GM19372 (cell line): ENCODE measurements at regions not wholly inside any gene's neighbourhood (a gene's known extent, or its start where the extent isn't known, plus 50 kb on each side); places are given as distances from the start of the nearest gene placed in this dataset.

Experiments used
- ATAC-seq: cut with Tn5 transposase; IDR thresholded peaks from one replicate; pipeline ENCODE4 v1.9.1; 2021; ENCODE audit warnings: mild to moderate bottlenecking, low read depth, moderate library complexity; ENCODE audit not compliant: unreplicated experiment

- no peak for ATAC-seq
Observed at GRCh38 chr5:68446070-68446357, 230.5 kb downstream of the PIK3R1 start.

GRCh38 chr5:68446487-68446894 lies 230.9 kb downstream of the PIK3R1 start:
- peak; percentile 83 for ATAC-seq

- no peak for ATAC-seq
Observed at GRCh38 chr5:68447136-68447929, 231.8 kb downstream of the PIK3R1 start.

GRCh38 chr5:68449380-68449779 lies 233.8 kb downstream of the PIK3R1 start:
- ATAC-seq: no peak

GRCh38 chr5:68450245-68450852 lies 234.8 kb downstream of the PIK3R1 start:
- ATAC-seq: no peak

- no peak for ATAC-seq
Observed at GRCh38 chr5:68452286-68452685, 236.7 kb downstream of the PIK3R1 start.

- no peak for ATAC-seq
Observed at GRCh38 chr5:68454172-68454571, 238.6 kb downstream of the PIK3R1 start.

- no peak for ATAC-seq
Observed at GRCh38 chr5:68454766-68455165, 239.2 kb downstream of the PIK3R1 start.

GRCh38 chr5:68455216-68455615 lies 239.7 kb downstream of the PIK3R1 start:
- ATAC-seq: no peak

GRCh38 chr5:68456756-68457217 lies 241.2 kb downstream of the PIK3R1 start:
- no peak for ATAC-seq

- ATAC-seq: no peak
Observed at GRCh38 chr5:68457285-68457684, 241.7 kb downstream of the PIK3R1 start.

- ATAC-seq: no peak
Observed at GRCh38 chr5:68458416-68459021, 243.0 kb downstream of the PIK3R1 start.

GRCh38 chr5:68459093-68459809 lies 243.7 kb downstream of the PIK3R1 start:
- ATAC-seq: no peak

GRCh38 chr5:68459810-68460139 lies 244.2 kb downstream of the PIK3R1 start:
- no peak for ATAC-seq

GRCh38 chr5:68460147-68460798 lies 244.7 kb downstream of the PIK3R1 start:
- ATAC-seq: no peak

- no peak for ATAC-seq
Observed at GRCh38 chr5:68463606-68464005, 248.1 kb downstream of the PIK3R1 start.

- no peak for ATAC-seq
Observed at GRCh38 chr5:68464424-68464823, 248.9 kb downstream of the PIK3R1 start.

- ATAC-seq: no peak
Observed at GRCh38 chr5:68465133-68465532, 249.6 kb downstream of the PIK3R1 start.

GRCh38 chr5:68465934-68466551 lies 250.5 kb downstream of the PIK3R1 start:
- ATAC-seq: no peak

GRCh38 chr5:68467208-68467607 lies 251.7 kb downstream of the PIK3R1 start:
- no peak for ATAC-seq
